ENCODE measurements at regions not wholly inside any gene's neighbourhood (a gene's known extent, or its start where the extent isn't known, plus 50 kb on each side); places are given as distances from the start of the nearest gene placed in this dataset.

GRCh38 chr9:25442526-25442925 lies 235.7 kb downstream of the TUSC1 start:
- H3K27ac ChIP-seq (ENCODE audit: low read depth in 1 of 2, low read length in 1 of 2): no peak overlapping the region
- no peak for ATAC-seq (ENCODE audit: insufficient read depth, low FRiP score)
- no peak for TF ChIP-seq CTCF (IDR thresholded peaks at IDR 0.05; ENCODE audit: control extremely low read depth, extremely low read depth)
- no peak overlapping the region for H3K4me3 ChIP-seq
- H3K4me1 ChIP-seq (ENCODE audit: control insufficient read depth in 5 of 5, insufficient read depth in 5 of 5, low read length in 5 of 5): no peaks in the 10 kb centered on the region
- no peaks in the 10 kb centered on the region for H3K9me3 ChIP-seq (ENCODE audit: control insufficient read depth in 4 of 4, insufficient read depth in 3 of 4, low read length in 3 of 4)
- H3K9ac ChIP-seq (ENCODE audit: insufficient read depth in 1 of 2, low read length in 2 of 2): no peak overlapping the region
- no peaks in the 10 kb centered on the region for H3K36me3 ChIP-seq (ENCODE audit: control insufficient read depth in 4 of 4, insufficient read depth in 4 of 4, low read length in 4 of 4)
- 47 to 71% methylated on average over 4 of the region's 4 CpGs for WGBS, 2 donors
- DNase-seq: no peak
- H3K27me3 ChIP-seq (ENCODE audit: control insufficient read depth in 3 of 3, insufficient read depth in 3 of 3, low read length in 2 of 3): no peaks in the 10 kb centered on the region

- Histone ChIP-seq H3K9me3 (ENCODE audit: control insufficient read depth in 4 of 4, insufficient read depth in 3 of 4, low read length in 3 of 4) (peaks cover 0 to 3% (median 0%) of the 10 kb centered on the region in 4 donors), H3K36me3 (ENCODE audit: control insufficient read depth in 4 of 4, insufficient read depth in 4 of 4, low read length in 4 of 4) (no peaks in the 10 kb centered on the region), H3K27me3 (ENCODE audit: control insufficient read depth in 3 of 3, insufficient read depth in 3 of 3, low read length in 2 of 3) (no peaks in the 10 kb centered on the region), H3K4me1 (ENCODE audit: control insufficient read depth in 5 of 5, insufficient read depth in 5 of 5, low read length in 5 of 5) (no peaks in the 10 kb centered on the region), H3K4me3 (no peak overlapping the region), H3K9ac (ENCODE audit: insufficient read depth in 1 of 2, low read length in 2 of 2) (no peak overlapping the region), H3K27ac (ENCODE audit: low read depth in 1 of 2, low read length in 1 of 2) (no peak overlapping the region)
- DNase-seq: no peak
- ATAC-seq (ENCODE audit: insufficient read depth, low FRiP score): no peak
- TF ChIP-seq CTCF (IDR thresholded peaks at IDR 0.05; ENCODE audit: control extremely low read depth, extremely low read depth): no peak
- 66 to 88% methylated on average over 4 of the region's 4 CpGs for WGBS, 2 donors
Observed at GRCh38 chr9:25427898-25428297, 250.3 kb downstream of the TUSC1 start.

- Histone ChIP-seq H3K9me3 (ENCODE audit: control insufficient read depth in 4 of 4, insufficient read depth in 3 of 4, low read length in 3 of 4) (no peaks in the 10 kb centered on the region), H3K27ac (ENCODE audit: low read depth in 1 of 2, low read length in 1 of 2) (no peak overlapping the region), H3K4me1 (ENCODE audit: control insufficient read depth in 5 of 5, insufficient read depth in 5 of 5, low read length in 5 of 5) (no peaks in the 10 kb centered on the region), H3K9ac (ENCODE audit: insufficient read depth in 1 of 2, low read length in 2 of 2) (no peak overlapping the region), H3K4me3 (no peak overlapping the region), H3K27me3 (ENCODE audit: control insufficient read depth in 3 of 3, insufficient read depth in 3 of 3, low read length in 2 of 3) (no peaks in the 10 kb centered on the region), H3K36me3 (ENCODE audit: control insufficient read depth in 4 of 4, insufficient read depth in 4 of 4, low read length in 4 of 4) (no peaks in the 10 kb centered on the region)
- TF ChIP-seq CTCF (IDR thresholded peaks at IDR 0.05; ENCODE audit: control extremely low read depth, extremely low read depth): no peak
- 58 to 78% methylated on average over 4 of the region's 4 CpGs for WGBS, 2 donors
- ATAC-seq (ENCODE audit: insufficient read depth, low FRiP score) (no peak), DNase-seq (no peak)
Observed at GRCh38 chr9:25427290-25427689, 251.0 kb downstream of the TUSC1 start.

- Histone ChIP-seq H3K4me1 (ENCODE audit: control insufficient read depth in 5 of 5, insufficient read depth in 5 of 5, low read length in 5 of 5) (no peaks in the 10 kb centered on the region), H3K27ac (ENCODE audit: low read depth in 1 of 2, low read length in 1 of 2) (no peak overlapping the region), H3K9ac (ENCODE audit: insufficient read depth in 1 of 2, low read length in 2 of 2) (no peak overlapping the region), H3K27me3 (ENCODE audit: control insufficient read depth in 3 of 3, insufficient read depth in 3 of 3, low read length in 2 of 3) (no peaks in the 10 kb centered on the region), H3K36me3 (ENCODE audit: control insufficient read depth in 4 of 4, insufficient read depth in 4 of 4, low read length in 4 of 4) (no peaks in the 10 kb centered on the region), H3K4me3 (no peak overlapping the region), H3K9me3 (ENCODE audit: control insufficient read depth in 4 of 4, insufficient read depth in 3 of 4, low read length in 3 of 4) (no peaks in the 10 kb centered on the region)
- WGBS, 2 donors: 74 to 85% methylated on average over 1 of the region's 1 CpG
- ATAC-seq (ENCODE audit: insufficient read depth, low FRiP score): no peak
- no peak for TF ChIP-seq CTCF (IDR thresholded peaks at IDR 0.05; ENCODE audit: control extremely low read depth, extremely low read depth)
- DNase-seq: no peak
Observed at GRCh38 chr9:25421560-25421959, 256.7 kb downstream of the TUSC1 start.

Measured in lung (tissue), 11 donors.